T-cell (primary cell): ENCODE measurements at regions not wholly inside any gene's neighbourhood (a gene's known extent, or its start where the extent isn't known, plus 50 kb on each side); places are given as distances from the start of the nearest gene placed in this dataset.

Experiments
- ATAC-seq, 4 experiments: fragments of 200-7000 bp in 3 of 4; fragments of 150-1000 bp in 1 of 4; cut with Tn5 transposase; replicated peaks in 1 of 4; 1 replicate in 3 of 4; 2 replicates in 1 of 4; pipeline ENCODE4 v1.10.0; 2021; ENCODE audit warnings: moderate library complexity in 3 of 4, mild to moderate bottlenecking in 2 of 4, moderate number of reproducible peaks in 1 of 4
- CTCF ChIA-PET, 2 donors: fragments of 300-600 bp; sonication (Branson Sonifier 250); formaldehyde crosslinking; loops; one replicate each; lab custom pipeline; 2022; ENCODE audit warnings: antibody characterized with exemption in 2 of 2; lab: Charles Lee
- POLR2A ChIA-PET, 2 donors: fragments of 300-600 bp; sonication (Branson Sonifier 250); formaldehyde crosslinking; loops; one replicate each; lab custom pipeline; 2022; ENCODE audit warnings: antibody characterized with exemption in 2 of 2; lab: Charles Lee
- DNase-seq, 35 experiments: peaks; one replicate each; pipeline versions ENCODE4 v3.0.0 to v3.0.0-alpha.2; 2013 to 2023
- H3K27ac ChIP-seq: one replicate; pipeline ENCODE4 v1.5.1; 2013; ENCODE audit warnings: low read length
- H3K27me3 ChIP-seq, 2 experiments: replicated peaks in 1 of 2; 1 replicate in 1 of 2; 2 replicates in 1 of 2; pipeline versions ENCODE4 v1.6.1 to v1.7.0; 2013; ENCODE audit warnings: low read length in 1 of 2, mixed read lengths in 1 of 2; ENCODE audit not compliant: control insufficient read depth in 2 of 2, insufficient read depth in 2 of 2; ENCODE audit errors: extremely low read depth in 1 of 2
- H3K36me3 ChIP-seq, 2 donors: 1 replicate in 1 of 2; 2 replicates in 1 of 2; pipeline versions ENCODE4 v1.6.1 to v1.7.0; 2013; ENCODE audit warnings: low read length in 1 of 2; ENCODE audit not compliant: control insufficient read depth in 2 of 2, insufficient read depth in 1 of 2; ENCODE audit errors: extremely low read depth in 1 of 2
- H3K4me1 ChIP-seq, 2 experiments: 1 replicate in 1 of 2; 2 replicates in 1 of 2; pipeline versions ENCODE4 v1.6.1 to v1.7.0; 2013; ENCODE audit warnings: low read length in 2 of 2, mixed read lengths in 1 of 2; ENCODE audit not compliant: insufficient read depth in 2 of 2, control insufficient read depth in 1 of 2; ENCODE audit errors: extremely low read depth in 1 of 2
- H3K4me3 ChIP-seq, 2 donors: 1 replicate in 1 of 2; 2 replicates in 1 of 2; pipeline versions ENCODE4 v1.5.1 to v1.7.0; 2013; ENCODE audit warnings: mild to moderate bottlenecking in 2 of 2, low read length in 1 of 2, moderate library complexity in 1 of 2; ENCODE audit not compliant: control insufficient read depth in 1 of 2; ENCODE audit errors: extremely low read depth in 1 of 2
- H3K9me3 ChIP-seq: 2 replicates; pipeline ENCODE4 v1.7.0; 2013
- H3K27ac Mint-ChIP-seq, 2 donors: one replicate each; pipeline ENCODE4 v1.8.0; 2020 to 2021; ENCODE audit warnings: mild to moderate bottlenecking in 2 of 2, mixed read lengths in 2 of 2
- H3K27me3 Mint-ChIP-seq, 2 donors: one replicate each; pipeline ENCODE4 v1.8.0; 2021 to 2022; ENCODE audit warnings: mixed read lengths in 2 of 2
- H3K36me3 Mint-ChIP-seq: one replicate; pipeline ENCODE4 v1.8.0; 2021; ENCODE audit warnings: mixed read lengths
- H3K4me1 Mint-ChIP-seq, 3 donors: one replicate each; pipeline ENCODE4 v1.8.0; 2020 to 2022; ENCODE audit warnings: mixed read lengths in 3 of 3, mild to moderate bottlenecking in 1 of 3
- H3K4me3 Mint-ChIP-seq, 3 donors: one replicate each; pipeline ENCODE4 v1.8.0; 2020 to 2022; ENCODE audit warnings: mild to moderate bottlenecking in 3 of 3, mixed read lengths in 3 of 3, moderate library complexity in 3 of 3
- H3K9me3 Mint-ChIP-seq, 3 donors: one replicate each; pipeline ENCODE4 v1.8.0; 2020 to 2022; ENCODE audit warnings: mixed read lengths in 3 of 3
- WGBS: methylation state at CpG from one replicate; pipeline ENCODE4 v1.1.5; 2013; ENCODE audit warnings: missing lambda C conversion rate; ENCODE audit not compliant: insufficient coverage; 5-methylcytosine and 5-hydroxymethylcytosine counted together

DNA sequence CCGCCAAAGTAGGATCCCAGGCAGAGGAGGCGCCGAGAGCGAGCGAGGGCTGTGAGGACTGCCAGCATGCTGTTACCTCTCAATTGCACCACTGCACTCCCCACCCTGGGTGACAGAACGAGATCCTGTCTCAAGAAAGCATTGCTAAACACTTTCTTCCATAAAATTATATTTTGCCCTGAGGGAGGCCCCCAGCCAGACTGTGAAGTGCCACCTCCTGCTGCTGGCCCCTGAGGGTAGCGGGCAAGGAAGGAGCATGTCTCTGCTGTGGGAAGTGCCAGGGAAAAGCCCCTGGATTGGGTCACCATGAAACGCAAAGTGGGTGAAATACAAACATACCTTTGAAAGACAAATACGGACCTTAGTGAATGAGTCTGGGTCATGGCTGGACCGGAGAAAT lies 78.0 kb upstream of the AMZ2 start:
- CTCF ChIA-PET: interaction anchor here in 1 of 2 donors (1.2 to 1.8 kb wide), 2 partner anchors 11 to 31 kb away, joined by 3 to 6 read pairs; no protein-coding TSS in a partner anchor
- no peaks in the 10 kb centered on the region for H3K9me3 Mint-ChIP-seq
- H3K4me1 Mint-ChIP-seq: peaks cover 19 to 25% (median 21%) of the 10 kb centered on the region in 3 donors
- Histone ChIP-seq H3K27ac (no peak overlapping the region), H3K27me3 (no peaks in the 10 kb centered on the region), H3K4me1 (peaks cover 13 to 24% of the 10 kb centered on the region in 2 experiments), H3K9me3 (no peaks in the 10 kb centered on the region), H3K4me3 (no peak overlapping the region), H3K36me3 (no peaks in the 10 kb centered on the region)
- no peak overlapping the region for H3K27ac Mint-ChIP-seq
- 88% methylated on average over 10 of the region's 10 CpGs for WGBS
- peak overlapping the region in 1 of 3 donors; percentile 13 for H3K4me3 Mint-ChIP-seq
- no peaks in the 10 kb centered on the region for H3K27me3 Mint-ChIP-seq
- H3K36me3 Mint-ChIP-seq: no peaks in the 10 kb centered on the region
- POLR2A ChIA-PET: no interaction called here
- DNase-seq (no peak), ATAC-seq (no peak)

DNA sequence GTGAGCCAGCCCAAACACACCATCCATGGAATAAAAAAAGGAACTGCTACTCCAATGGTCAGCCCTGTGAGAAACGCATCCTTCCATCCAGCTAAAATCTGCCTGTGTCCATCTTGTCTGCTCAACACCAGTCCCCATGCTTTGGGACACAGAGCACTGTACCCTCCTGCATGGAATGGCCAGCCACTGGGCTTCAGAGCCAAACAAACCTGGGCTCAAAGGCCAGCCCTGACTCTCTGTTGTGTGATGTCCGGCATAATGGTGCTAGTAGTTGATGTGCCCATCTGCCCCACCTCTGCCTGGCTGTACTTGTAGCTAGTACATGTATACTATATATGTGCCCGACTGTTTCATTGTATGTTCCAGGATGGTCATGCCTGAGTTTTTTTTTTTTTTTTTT lies 77.6 kb upstream of the AMZ2 start:
- ATAC-seq (no peak), DNase-seq (no peak)
- Mint-ChIP-seq H3K36me3 (no peaks in the 10 kb centered on the region), H3K4me3 (no peak overlapping the region), H3K27ac (no peak overlapping the region), H3K27me3 (no peaks in the 10 kb centered on the region), H3K9me3 (no peaks in the 10 kb centered on the region), H3K4me1 (peaks cover 17 to 25% (median 18%) of the 10 kb centered on the region in 3 donors)
- POLR2A ChIA-PET: no interaction called here
- Histone ChIP-seq H3K4me3 (no peak overlapping the region), H3K27ac (no peak overlapping the region), H3K9me3 (no peaks in the 10 kb centered on the region), H3K4me1 (peaks cover 13 to 24% of the 10 kb centered on the region in 2 experiments), H3K36me3 (no peaks in the 10 kb centered on the region), H3K27me3 (no peaks in the 10 kb centered on the region)
- 100% methylated on average over 1 of the region's 3 CpGs for WGBS
- CTCF ChIA-PET: interaction anchor here in 1 of 2 donors (0.7 kb wide), 1 partner anchor 296 kb away, joined by 5 read pairs; no protein-coding TSS in a partner anchor

DNA sequence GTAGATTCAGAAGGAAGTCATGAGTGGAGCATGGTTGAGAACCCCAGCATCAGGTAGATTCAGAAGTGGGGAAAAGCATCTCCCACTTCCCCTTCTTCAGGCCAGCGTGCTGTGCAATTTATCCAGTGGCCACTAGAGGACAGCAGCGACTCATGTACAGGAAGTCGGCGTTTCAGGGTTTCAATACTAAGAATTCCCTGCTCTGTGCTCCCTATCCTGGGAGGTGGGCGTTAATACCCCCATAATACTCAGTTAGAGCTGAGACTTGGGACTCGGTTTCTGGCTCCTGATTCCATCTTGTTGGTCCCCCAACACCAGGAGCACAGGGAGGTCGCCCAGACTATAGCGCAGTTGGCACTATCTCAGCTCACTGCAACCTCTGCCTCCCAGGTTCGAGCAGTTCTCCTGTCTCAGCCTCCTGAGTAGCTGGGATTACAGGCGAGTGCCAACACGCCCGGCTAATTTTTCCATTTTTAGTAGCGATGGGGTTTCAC lies 75.3 kb upstream of the AMZ2 start:
- no peaks in the 10 kb centered on the region for H3K36me3 ChIP-seq
- H3K4me3 Mint-ChIP-seq: no peak overlapping the region
- ChIA-PET POLR2A (interaction anchor here in 1 of 2 donors (0.5 kb wide), 1 partner anchor 25 kb away, joined by 3 read pairs; no protein-coding TSS in a partner anchor), CTCF (interaction anchor here (0.5 to 2.5 kb wide), 21 partner anchors 9 to 294 kb away, joined by 3 to 14 read pairs (median 5); no protein-coding TSS in a partner anchor)
- WGBS: 31% methylated on average over 12 of the region's 13 CpGs
- H3K27me3 ChIP-seq: no peaks in the 10 kb centered on the region
- no peaks in the 10 kb centered on the region for H3K36me3 Mint-ChIP-seq
- no peaks in the 10 kb centered on the region for H3K27me3 Mint-ChIP-seq
- H3K4me1 ChIP-seq: peaks cover 11 to 28% of the 10 kb centered on the region in 2 experiments
- no peaks in the 10 kb centered on the region for H3K9me3 Mint-ChIP-seq
- ATAC-seq: peak; percentile 67 to 78 (median 72)
- no peak overlapping the region for H3K27ac ChIP-seq
- no peaks in the 10 kb centered on the region for H3K9me3 ChIP-seq
- no peak overlapping the region for H3K27ac Mint-ChIP-seq
- H3K4me1 Mint-ChIP-seq: peaks cover 14 to 28% (median 22%) of the 10 kb centered on the region in 3 donors
- no peak overlapping the region for H3K4me3 ChIP-seq
- DNase-seq: peak; percentile 35 to 85 (median 68)

DNA sequence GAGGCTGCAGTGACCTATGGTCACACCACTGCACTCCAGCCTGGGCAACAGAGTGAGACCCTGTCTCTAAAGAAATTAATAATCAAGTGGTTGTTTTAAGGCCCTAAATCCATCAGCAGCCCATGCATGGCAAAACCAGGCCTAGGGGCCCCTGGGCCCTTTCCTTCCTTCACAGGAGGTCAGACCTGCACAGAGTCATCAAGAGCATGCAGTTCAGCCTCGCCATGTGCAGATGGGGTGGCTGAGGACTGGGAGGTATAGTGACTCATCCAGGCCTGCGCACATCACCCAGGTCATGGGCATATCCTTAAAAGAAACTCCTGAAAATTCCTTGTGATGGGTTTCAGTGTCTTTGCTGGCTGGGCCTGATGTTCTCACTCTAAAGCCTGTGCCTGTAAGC lies 72.4 kb upstream of the AMZ2 start:
- peak overlapping the region in 1 of 2 donors; percentile 71 for H3K27ac Mint-ChIP-seq
- POLR2A ChIA-PET: no interaction called here
- Histone ChIP-seq H3K27ac (no peak overlapping the region), H3K4me1 (peaks cover 2 to 12% of the 10 kb centered on the region in 2 experiments), H3K4me3 (no peak overlapping the region), H3K9me3 (no peaks in the 10 kb centered on the region), H3K36me3 (no peaks in the 10 kb centered on the region), H3K27me3 (no peaks in the 10 kb centered on the region)
- peaks cover 3 to 15% (median 14%) of the 10 kb centered on the region in 3 donors for H3K4me1 Mint-ChIP-seq
- CTCF ChIA-PET: no interaction called here
- no peak overlapping the region for H3K4me3 Mint-ChIP-seq
- DNase-seq: no peak
- ATAC-seq: no peak
- H3K9me3 Mint-ChIP-seq: peaks cover 0 to 2% (median 0%) of the 10 kb centered on the region in 3 donors
- no peaks in the 10 kb centered on the region for H3K27me3 Mint-ChIP-seq
- no peaks in the 10 kb centered on the region for H3K36me3 Mint-ChIP-seq
- WGBS: 83% methylated on average over 1 of the region's 2 CpGs

DNA sequence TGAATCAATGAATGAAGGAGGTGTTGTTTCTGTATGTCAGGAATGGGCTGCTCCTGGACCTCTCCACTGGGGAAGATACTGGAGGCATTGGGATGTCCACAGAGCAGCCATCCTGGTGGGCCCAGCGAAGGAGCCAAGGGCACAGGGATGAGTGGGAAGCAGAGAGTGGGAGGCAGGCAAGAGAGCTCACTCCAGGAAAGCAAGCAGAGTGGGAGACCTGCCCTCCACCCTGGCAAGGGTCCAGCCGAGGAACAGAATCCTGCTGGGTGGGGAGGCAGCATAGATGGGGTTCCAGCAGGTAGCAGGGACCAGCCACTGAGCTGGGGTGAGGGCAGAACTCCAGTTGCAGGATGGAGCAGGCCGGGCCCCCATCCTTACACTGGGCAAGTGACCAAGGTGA lies 71.9 kb upstream of the AMZ2 start:
- H3K27me3 Mint-ChIP-seq: no peaks in the 10 kb centered on the region
- ChIA-PET CTCF (no interaction called here), POLR2A (no interaction called here)
- ATAC-seq: no peak
- H3K27ac Mint-ChIP-seq: peak overlapping the region in 1 of 2 donors; percentile 71
- no peaks in the 10 kb centered on the region for H3K36me3 ChIP-seq
- peaks cover 2 to 14% of the 10 kb centered on the region in 2 experiments for H3K4me1 ChIP-seq
- H3K4me3 ChIP-seq: no peak overlapping the region
- peaks cover 0 to 4% (median 0%) of the 10 kb centered on the region in 3 donors for H3K9me3 Mint-ChIP-seq
- WGBS: 100% methylated on average over 2 of the region's 3 CpGs
- H3K27me3 ChIP-seq: no peaks in the 10 kb centered on the region
- H3K4me3 Mint-ChIP-seq: no peak overlapping the region
- no peaks in the 10 kb centered on the region for H3K36me3 Mint-ChIP-seq
- no peaks in the 10 kb centered on the region for H3K9me3 ChIP-seq
- H3K4me1 Mint-ChIP-seq: peaks cover 8 to 20% (median 19%) of the 10 kb centered on the region in 3 donors
- DNase-seq: no peak
- H3K27ac ChIP-seq: no peak overlapping the region

DNA sequence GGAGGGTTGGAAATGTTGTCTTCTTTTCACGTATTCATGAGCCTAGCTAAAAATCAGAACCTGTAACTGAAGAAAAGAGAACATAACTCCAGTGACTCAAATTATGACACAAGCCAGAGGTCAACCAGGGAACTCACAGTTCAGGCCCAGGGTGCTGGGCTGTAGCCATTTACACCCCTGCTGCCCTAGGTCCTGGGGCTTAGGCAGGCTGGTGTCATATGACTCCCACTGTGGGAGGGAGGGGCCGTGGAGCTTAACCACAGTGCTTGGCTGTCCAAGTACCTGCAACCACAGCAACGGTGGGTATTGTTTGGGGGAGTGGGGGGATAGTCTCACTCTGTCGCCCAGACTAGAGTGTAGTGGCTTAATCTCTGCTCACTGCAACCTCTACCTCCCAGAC lies 71.1 kb upstream of the AMZ2 start:
- ATAC-seq (no peak), DNase-seq (no peak)
- H3K36me3 ChIP-seq: no peaks in the 10 kb centered on the region
- no peaks in the 10 kb centered on the region for H3K27me3 Mint-ChIP-seq
- no peak overlapping the region for H3K4me3 ChIP-seq
- H3K4me1 Mint-ChIP-seq: peaks cover 12 to 26% (median 24%) of the 10 kb centered on the region in 3 donors
- peaks cover 9 to 16% of the 10 kb centered on the region in 2 experiments for H3K4me1 ChIP-seq
- no peaks in the 10 kb centered on the region for H3K9me3 ChIP-seq
- no CpG with 5 or more reads among the region's 4 CpGs for WGBS
- CTCF ChIA-PET: interaction anchor here in 1 of 2 donors (1.2 kb wide), 1 partner anchor 292 kb away, joined by 3 read pairs; no protein-coding TSS in a partner anchor
- POLR2A ChIA-PET: no interaction called here
- no peaks in the 10 kb centered on the region for H3K27me3 ChIP-seq
- H3K36me3 Mint-ChIP-seq: no peaks in the 10 kb centered on the region
- no peak overlapping the region for H3K27ac ChIP-seq
- peaks cover 0 to 4% (median 0%) of the 10 kb centered on the region in 3 donors for H3K9me3 Mint-ChIP-seq
- H3K4me3 Mint-ChIP-seq: no peak overlapping the region
- no peak overlapping the region for H3K27ac Mint-ChIP-seq
